ENCODE measurements at regions not wholly inside any gene's neighbourhood (a gene's known extent, or its start where the extent isn't known, plus 50 kb on each side); places are given as distances from the start of the nearest gene placed in this dataset.

DNA sequence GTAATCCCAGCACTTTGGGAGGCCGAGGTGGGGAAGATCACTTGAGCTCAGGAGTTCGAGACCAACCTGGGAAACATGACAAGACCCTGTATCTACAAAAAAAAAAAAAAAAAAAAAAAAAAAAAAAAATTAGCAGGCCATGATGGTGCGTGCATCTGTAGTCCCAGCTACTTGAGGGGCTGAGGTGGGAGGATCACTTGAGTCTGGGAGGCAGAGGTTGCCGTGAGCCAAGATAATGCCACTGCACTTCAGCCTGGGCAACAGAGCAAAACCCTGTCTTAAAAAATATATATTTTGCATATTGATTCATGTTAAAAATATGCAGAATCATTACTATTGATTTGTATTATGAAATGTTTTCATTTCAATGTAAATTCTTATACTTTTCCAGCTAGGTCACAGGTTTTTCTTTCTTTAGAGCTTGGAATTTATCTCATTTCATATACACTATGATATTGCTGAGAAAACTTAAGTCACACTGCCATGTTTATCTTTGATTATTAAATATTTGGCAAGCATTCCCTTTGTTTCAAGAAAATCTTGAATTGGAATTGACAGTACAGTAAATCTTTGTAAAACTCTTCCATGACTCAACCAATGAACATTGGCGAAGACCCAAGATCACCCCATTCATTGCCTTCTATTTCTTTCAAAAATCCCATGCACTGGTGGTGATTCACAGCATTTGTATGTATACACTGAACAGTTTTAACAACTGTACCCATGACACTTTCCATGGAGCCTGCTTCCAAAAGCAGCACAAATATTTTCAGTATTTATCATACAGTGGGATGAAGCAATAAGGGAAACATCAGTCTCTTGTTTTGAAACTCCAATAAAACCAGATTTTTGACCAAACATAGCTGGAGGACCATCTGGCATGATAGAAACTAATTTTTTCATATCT is 83.5 kb upstream of the TNRC6A start:
- no peak overlapping the region for H2BK20ac ChIP-seq (ENCODE audit: low read depth, low read length, poor library complexity, severe bottlenecking)
- H3T11ph ChIP-seq (ENCODE audit: low read length), result no peak overlapping the region
- TF ChIP-seq, protein P1, sequence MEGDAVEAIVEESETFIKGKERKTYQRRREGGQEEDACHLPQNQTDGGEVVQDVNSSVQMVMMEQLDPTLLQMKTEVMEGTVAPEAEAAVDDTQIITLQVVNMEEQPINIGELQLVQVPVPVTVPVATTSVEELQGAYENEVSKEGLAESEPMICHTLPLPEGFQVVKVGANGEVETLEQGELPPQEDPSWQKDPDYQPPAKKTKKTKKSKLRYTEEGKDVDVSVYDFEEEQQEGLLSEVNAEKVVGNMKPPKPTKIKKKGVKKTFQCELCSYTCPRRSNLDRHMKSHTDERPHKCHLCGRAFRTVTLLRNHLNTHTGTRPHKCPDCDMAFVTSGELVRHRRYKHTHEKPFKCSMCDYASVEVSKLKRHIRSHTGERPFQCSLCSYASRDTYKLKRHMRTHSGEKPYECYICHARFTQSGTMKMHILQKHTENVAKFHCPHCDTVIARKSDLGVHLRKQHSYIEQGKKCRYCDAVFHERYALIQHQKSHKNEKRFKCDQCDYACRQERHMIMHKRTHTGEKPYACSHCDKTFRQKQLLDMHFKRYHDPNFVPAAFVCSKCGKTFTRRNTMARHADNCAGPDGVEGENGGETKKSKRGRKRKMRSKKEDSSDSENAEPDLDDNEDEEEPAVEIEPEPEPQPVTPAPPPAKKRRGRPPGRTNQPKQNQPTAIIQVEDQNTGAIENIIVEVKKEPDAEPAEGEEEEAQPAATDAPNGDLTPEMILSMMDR (conservative IDR thresholded peaks at IDR 0.05), result no peak
- H4K20me1 ChIP-seq (ENCODE audit: control insufficient read depth, insufficient read depth, insufficient read length), result no peaks in the 10 kb centered on the region
- no peak overlapping the region for H3K56ac ChIP-seq (ENCODE audit: insufficient read length, low read depth, low read length)
- H2BK15ac ChIP-seq (ENCODE audit: low read depth, low read length), result no peak overlapping the region
- H3K18ac ChIP-seq (ENCODE audit: insufficient read length, low read depth, low read length), result no peak overlapping the region
- H3K27ac Mint-ChIP-seq, result no peak overlapping the region
- no peak overlapping the region for H2BK5ac ChIP-seq (ENCODE audit: insufficient read length, low read length)
- DNase-seq, result no peak
- H3K27me3 Mint-ChIP-seq (ENCODE audit: low read depth), result no peaks in the 10 kb centered on the region
- H3K36me3 Mint-ChIP-seq (ENCODE audit: insufficient read depth in 1 of 3, low read depth in 3 of 3), result no peaks in the 10 kb centered on the region
- H3K23me2 ChIP-seq (ENCODE audit: insufficient read length, low read depth, low read length, poor library complexity, severe bottlenecking), result no peaks in the 10 kb centered on the region
- H2AK5ac ChIP-seq (ENCODE audit: insufficient read length, low read length), result no peak overlapping the region
- no peak overlapping the region for H3K9ac ChIP-seq (ENCODE audit: extremely low read depth, insufficient read length, low read length)
- no peak overlapping the region for H4K8ac ChIP-seq (replicated peaks; ENCODE audit: insufficient read length, low read depth, low read length)
- H3K27ac ChIP-seq (ENCODE audit: insufficient read length, low read depth, low read length), result no peak overlapping the region
- no peak overlapping the region for H2AFZ ChIP-seq (ENCODE audit: low read length)
- no peak overlapping the region for H4K5ac ChIP-seq (ENCODE audit: insufficient read length, low read depth, low read length)
- no peak overlapping the region for H3K4me3 Mint-ChIP-seq
- no peak overlapping the region for H3K14ac ChIP-seq (ENCODE audit: insufficient read depth, low read length)
- WGBS (ENCODE audit: extremely low coverage, insufficient read length, low lambda C conversion rate), result no CpG with 5 or more reads among the region's 5 CpGs
- no peak overlapping the region for H3K4me2 ChIP-seq (ENCODE audit: insufficient read depth, insufficient read length, low read length)
- no peaks in the 10 kb centered on the region for H3K27me3 ChIP-seq (ENCODE audit: insufficient read depth, low read length)
- no peak overlapping the region for H2BK120ac ChIP-seq (ENCODE audit: low read depth, low read length, poor library complexity, severe bottlenecking)
- H3K4me1 ChIP-seq (ENCODE audit: insufficient read depth, low read length), result no peaks in the 10 kb centered on the region
- no peak overlapping the region for H3K23ac ChIP-seq (ENCODE audit: insufficient read length, low read depth, low read length)
- H3K79me1 ChIP-seq (ENCODE audit: insufficient read depth, low read depth, low read length, poor library complexity, severe bottlenecking), result no peaks in the 10 kb centered on the region
- H3K4ac ChIP-seq (ENCODE audit: low read depth, low read length), result no peak overlapping the region
- no peaks in the 10 kb centered on the region for H3K9me3 Mint-ChIP-seq
- H3K4me1 Mint-ChIP-seq, result no peaks in the 10 kb centered on the region
- no peaks in the 10 kb centered on the region for H3K79me2 ChIP-seq (ENCODE audit: insufficient read depth, low read length)
- no peak overlapping the region for H2BK12ac ChIP-seq (ENCODE audit: insufficient read length, low read depth, low read length)
- no peaks in the 10 kb centered on the region for H3K9me3 ChIP-seq (ENCODE audit: control insufficient read depth, low read depth, low read length)
- no peak overlapping the region for H4K91ac ChIP-seq (ENCODE audit: insufficient read length, low read depth, low read length)

Measured in H9 (cell line).